ENCODE measurements at regions not wholly inside any gene's neighbourhood (a gene's known extent, or its start where the extent isn't known, plus 50 kb on each side); places are given as distances from the start of the nearest gene placed in this dataset.

GRCh38 chr10:29767968-29768367 is 133.2 kb upstream of the SVIL start:
- no peaks in the 10 kb centered on the region for H3K9me3 ChIP-seq (ENCODE audit: low read length)
- H2AFZ ChIP-seq (ENCODE audit: low read length) = no peak overlapping the region
- intact Hi-C loops (cut with micrococcal nuclease) = no loop called here
- CTCF ChIA-PET = no interaction called here
- H3K27ac ChIP-seq (ENCODE audit: low read length) = no peak overlapping the region
- H3K36me3 ChIP-seq (ENCODE audit: low read depth, low read length) = no peaks in the 10 kb centered on the region
- H3K27me3 ChIP-seq (ENCODE audit: low read length) = no peaks in the 10 kb centered on the region
- no peaks in the 10 kb centered on the region for H3F3A ChIP-seq (ENCODE audit: low read length, unreplicated experiment)
- no peak for TF ChIP-seq CTCF (conservative IDR thresholded peaks at IDR 0.05; ENCODE audit: low read depth, low read length)
- no peak for TF ChIP-seq EZH2 (IDR thresholded peaks at IDR 0.05; ENCODE audit: low read length, unreplicated experiment)
- TF ChIP-seq EZH2phosphoT487 (IDR thresholded peaks at IDR 0.05; ENCODE audit: borderline replicate concordance, low read length) = no peak
- no peaks in the 10 kb centered on the region for H3K4me1 ChIP-seq (ENCODE audit: insufficient read depth, low read length)
- no peak for DNase-seq
- no peak overlapping the region for H3K4me2 ChIP-seq (ENCODE audit: low read length)
- H3K4me3 ChIP-seq (ENCODE audit: low read length) = no peak overlapping the region
- H4K20me1 ChIP-seq (ENCODE audit: low read length) = no peaks in the 10 kb centered on the region
- ATAC-seq = no peak
- no peak overlapping the region for H3K9ac ChIP-seq (ENCODE audit: low read length)
- BruUV-seq (replicated peaks) = no TSS peak
- H3K9me2 ChIP-seq (replicated peaks; ENCODE audit: low read length) = no peaks in the 10 kb centered on the region
- no peaks in the 10 kb centered on the region for H3K79me2 ChIP-seq (ENCODE audit: low read length)
- POLR2A ChIA-PET (ENCODE audit: unreplicated experiment) = no interaction called here

GRCh38 chr10:29766753-29767152 is 132.0 kb upstream of the SVIL start:
- CTCF ChIA-PET = no interaction called here
- ATAC-seq (no peak), DNase-seq (no peak)
- no peaks in the 10 kb centered on the region for H3F3A ChIP-seq (ENCODE audit: low read length, unreplicated experiment)
- intact Hi-C loops (cut with micrococcal nuclease) = no loop called here
- no peaks in the 10 kb centered on the region for H3K9me2 ChIP-seq (replicated peaks; ENCODE audit: low read length)
- H3K27me3 ChIP-seq (ENCODE audit: low read length) = no peaks in the 10 kb centered on the region
- no peaks in the 10 kb centered on the region for H3K9me3 ChIP-seq (ENCODE audit: low read length)
- H3K9ac ChIP-seq (ENCODE audit: low read length) = no peak overlapping the region
- no peak overlapping the region for H2AFZ ChIP-seq (ENCODE audit: low read length)
- H3K79me2 ChIP-seq (ENCODE audit: low read length) = no peaks in the 10 kb centered on the region
- no peaks in the 10 kb centered on the region for H4K20me1 ChIP-seq (ENCODE audit: low read length)
- no peak overlapping the region for H3K27ac ChIP-seq (ENCODE audit: low read length)
- H3K36me3 ChIP-seq (ENCODE audit: low read depth, low read length) = no peaks in the 10 kb centered on the region
- H3K4me3 ChIP-seq (ENCODE audit: low read length) = no peak overlapping the region
- no peaks in the 10 kb centered on the region for H3K4me1 ChIP-seq (ENCODE audit: insufficient read depth, low read length)
- H3K4me2 ChIP-seq (ENCODE audit: low read length) = no peak overlapping the region
- POLR2A ChIA-PET (ENCODE audit: unreplicated experiment) = no interaction called here
- BruUV-seq (replicated peaks) = no TSS peak
- TF ChIP-seq CTCF (conservative IDR thresholded peaks at IDR 0.05; ENCODE audit: low read depth, low read length) = no peak
- TF ChIP-seq EZH2phosphoT487 (IDR thresholded peaks at IDR 0.05; ENCODE audit: borderline replicate concordance, low read length) = no peak
- TF ChIP-seq EZH2 (IDR thresholded peaks at IDR 0.05; ENCODE audit: low read length, unreplicated experiment) = no peak

- no peaks in the 10 kb centered on the region for H3K36me3 ChIP-seq (ENCODE audit: low read depth, low read length)
- no peak overlapping the region for H3K9ac ChIP-seq (ENCODE audit: low read length)
- H3K4me1 ChIP-seq (ENCODE audit: insufficient read depth, low read length) = peaks cover 1% of the 10 kb centered on the region
- H3K79me2 ChIP-seq (ENCODE audit: low read length) = no peaks in the 10 kb centered on the region
- no peak overlapping the region for H3K4me3 ChIP-seq (ENCODE audit: low read length)
- H3K4me2 ChIP-seq (ENCODE audit: low read length) = no peak overlapping the region
- no peak for ATAC-seq
- no peak for DNase-seq
- H3F3A ChIP-seq (ENCODE audit: low read length, unreplicated experiment) = no peaks in the 10 kb centered on the region
- intact Hi-C loops (cut with micrococcal nuclease) = no loop called here
- no peak overlapping the region for H3K27ac ChIP-seq (ENCODE audit: low read length)
- TF ChIP-seq EZH2phosphoT487 (IDR thresholded peaks at IDR 0.05; ENCODE audit: borderline replicate concordance, low read length) (no peak), EZH2 (IDR thresholded peaks at IDR 0.05; ENCODE audit: low read length, unreplicated experiment) (no peak), CTCF (conservative IDR thresholded peaks at IDR 0.05; ENCODE audit: low read depth, low read length) (no peak)
- no peaks in the 10 kb centered on the region for H4K20me1 ChIP-seq (ENCODE audit: low read length)
- no peak overlapping the region for H2AFZ ChIP-seq (ENCODE audit: low read length)
- H3K9me2 ChIP-seq (replicated peaks; ENCODE audit: low read length) = no peaks in the 10 kb centered on the region
- H3K27me3 ChIP-seq (ENCODE audit: low read length) = no peaks in the 10 kb centered on the region
- ChIA-PET CTCF (no interaction called here), POLR2A (ENCODE audit: unreplicated experiment) (no interaction called here)
- H3K9me3 ChIP-seq (ENCODE audit: low read length) = no peaks in the 10 kb centered on the region
- BruUV-seq (replicated peaks) = no TSS peak
Measured at GRCh38 chr10:29765330-29765729, 130.6 kb upstream of the SVIL start.
